SJSA1 (cell line): ENCODE measurements at regions not wholly inside any gene's neighbourhood (a gene's known extent, or its start where the extent isn't known, plus 50 kb on each side); places are given as distances from the start of the nearest gene placed in this dataset.
"Not testable (repeated sequence)": the region's sequence is repeated elsewhere in the genome, so short reads cannot be mapped to it uniquely, and the experiment has no call there.

Experiments
- DNase-seq, 2 experiments: peaks; one replicate each; pipeline ENCODE4 v3.0.0-alpha.2; 2015 to 2020; ENCODE audit warnings: low spot score in 2 of 2, low read depth in 1 of 2
- H3K27ac ChIP-seq: fragments of 250-450 bp; sonication (Bioruptor Pico); 2 replicates; pipeline ENCODE4 v1.5.1; 2020; ENCODE audit warnings: mild to moderate bottlenecking, moderate library complexity
- H3K27me3 ChIP-seq: fragments of 250-450 bp; sonication (Bioruptor Pico); replicated peaks from 2 replicates; pipeline ENCODE4 v1.5.1; 2020; ENCODE audit warnings: mild to moderate bottlenecking, moderate library complexity
- H3K36me3 ChIP-seq: fragments of 250-450 bp; sonication (Bioruptor Pico); 2 replicates; pipeline ENCODE4 v1.5.1; 2020; ENCODE audit warnings: mild to moderate bottlenecking
- H3K4me1 ChIP-seq: fragments of 250-450 bp; sonication (Bioruptor Pico); replicated peaks from 2 replicates; pipeline ENCODE4 v1.6.1; 2021; ENCODE audit warnings: mild to moderate bottlenecking
- H3K4me3 ChIP-seq: fragments of 250-450 bp; sonication (Bioruptor Pico); 2 replicates; pipeline ENCODE4 v1.5.1; 2020; ENCODE audit warnings: mild to moderate bottlenecking
- H3K9me3 ChIP-seq: fragments of 250-450 bp; sonication (Bioruptor Pico); replicated peaks from 2 replicates; pipeline ENCODE4 v1.5.1; 2020; ENCODE audit warnings: mild to moderate bottlenecking

GRCh38 chr18:14924226-14924625 lies 176.3 kb downstream of the ANKRD30B start:
- Histone ChIP-seq H3K36me3 (no peaks in the 10 kb centered on the region), H3K27ac (no peak overlapping the region), H3K4me1 (no peaks in the 10 kb centered on the region), H3K4me3 (no peak overlapping the region), H3K9me3 (0 out of 2 replicates have a peak, but pooled peaks cover 12% of the 10 kb centered on the region), H3K27me3 (no peaks in the 10 kb centered on the region)
- no peak for DNase-seq

- Histone ChIP-seq H3K9me3 (0 out of 2 replicates have a peak, but pooled peaks cover 5% of the 10 kb centered on the region), H3K4me1 (no peaks in the 10 kb centered on the region), H3K36me3 (no peaks in the 10 kb centered on the region), H3K27me3 (no peaks in the 10 kb centered on the region), H3K27ac (no peak overlapping the region), H3K4me3 (no peak overlapping the region)
- no peak for DNase-seq
Measured at GRCh38 chr18:14925281-14925709, 177.3 kb downstream of the ANKRD30B start.

GRCh38 chr18:14927701-14928100 lies 179.7 kb downstream of the ANKRD30B start:
- DNase-seq, result no peak
- no peaks in the 10 kb centered on the region for H3K36me3 ChIP-seq
- H3K27ac ChIP-seq, result no peak overlapping the region
- H3K9me3 ChIP-seq, result 0 out of 2 replicates have a peak, but pooled peaks cover 2% of the 10 kb centered on the region
- no peaks in the 10 kb centered on the region for H3K27me3 ChIP-seq
- H3K4me3 ChIP-seq, result no peak overlapping the region
- H3K4me1 ChIP-seq, result no peaks in the 10 kb centered on the region

- Histone ChIP-seq H3K4me3 (no peak overlapping the region), H3K27me3 (no peaks in the 10 kb centered on the region), H3K4me1 (no peaks in the 10 kb centered on the region), H3K27ac (no peak overlapping the region), H3K36me3 (no peaks in the 10 kb centered on the region), H3K9me3 (0 out of 2 replicates have a peak, but pooled peaks cover 2% of the 10 kb centered on the region)
- no peak for DNase-seq
Measured at GRCh38 chr18:14928396-14928795, 180.4 kb downstream of the ANKRD30B start.

- no peaks in the 10 kb centered on the region for H3K27me3 ChIP-seq
- H3K27ac ChIP-seq, result no peak overlapping the region
- no peak overlapping the region for H3K4me3 ChIP-seq
- no peaks in the 10 kb centered on the region; the same call in 1 of the 2 replicates for H3K9me3 ChIP-seq
- H3K36me3 ChIP-seq, result no peaks in the 10 kb centered on the region
- no peaks in the 10 kb centered on the region for H3K4me1 ChIP-seq
- no peak for DNase-seq
Measured at GRCh38 chr18:14930076-14930475, 182.1 kb downstream of the ANKRD30B start.

- Histone ChIP-seq H3K4me1 (no peaks in the 10 kb centered on the region), H3K27ac (no peak overlapping the region), H3K36me3 (no peaks in the 10 kb centered on the region), H3K27me3 (no peaks in the 10 kb centered on the region), H3K9me3 (no peaks in the 10 kb centered on the region; the same call in 1 of the 2 replicates), H3K4me3 (no peak overlapping the region)
- DNase-seq, result no peak
Measured at GRCh38 chr18:14930576-14930975, 182.6 kb downstream of the ANKRD30B start.

- Histone ChIP-seq H3K27me3 (no peaks in the 10 kb centered on the region), H3K4me3 (no peak overlapping the region), H3K9me3 (no peaks in the 10 kb centered on the region; the same call in 1 of the 2 replicates), H3K36me3 (no peaks in the 10 kb centered on the region), H3K4me1 (no peaks in the 10 kb centered on the region), H3K27ac (no peak overlapping the region)
- DNase-seq, result no peak
Measured at GRCh38 chr18:14933049-14933851, 185.3 kb downstream of the ANKRD30B start.

GRCh38 chr18:14933964-14934363 lies 186.0 kb downstream of the ANKRD30B start:
- H3K9me3 ChIP-seq, result no peaks in the 10 kb centered on the region; the same call in 1 of the 2 replicates
- no peaks in the 10 kb centered on the region for H3K36me3 ChIP-seq
- H3K4me3 ChIP-seq, result no peak overlapping the region
- H3K27me3 ChIP-seq, result no peaks in the 10 kb centered on the region
- no peaks in the 10 kb centered on the region for H3K4me1 ChIP-seq
- DNase-seq, result no peak
- H3K27ac ChIP-seq, result no peak overlapping the region

- H3K4me1 ChIP-seq, result no peaks in the 10 kb centered on the region
- H3K27me3 ChIP-seq, result no peaks in the 10 kb centered on the region
- H3K9me3 ChIP-seq, result no peaks in the 10 kb centered on the region; the same call in 1 of the 2 replicates
- H3K4me3 ChIP-seq, result no peak overlapping the region
- no peak for DNase-seq
- H3K27ac ChIP-seq, result no peak overlapping the region
- no peaks in the 10 kb centered on the region for H3K36me3 ChIP-seq
Measured at GRCh38 chr18:14935210-14935609, 187.2 kb downstream of the ANKRD30B start.

GRCh38 chr18:14936313-14936712 lies 188.3 kb downstream of the ANKRD30B start:
- H3K4me1 ChIP-seq, result no peaks in the 10 kb centered on the region
- DNase-seq, result no peak
- H3K36me3 ChIP-seq, result no peaks in the 10 kb centered on the region
- no peaks in the 10 kb centered on the region; the same call in 1 of the 2 replicates for H3K9me3 ChIP-seq
- H3K27ac ChIP-seq, result no peak overlapping the region
- no peaks in the 10 kb centered on the region for H3K27me3 ChIP-seq
- no peak overlapping the region for H3K4me3 ChIP-seq

- Histone ChIP-seq H3K36me3 (no peaks in the 10 kb centered on the region), H3K27me3 (no peaks in the 10 kb centered on the region), H3K27ac (no peak overlapping the region), H3K4me3 (no peak overlapping the region), H3K4me1 (no peaks in the 10 kb centered on the region), H3K9me3 (no peaks in the 10 kb centered on the region; the same call in 1 of the 2 replicates)
- no peak for DNase-seq
Measured at GRCh38 chr18:14937271-14937670, 189.3 kb downstream of the ANKRD30B start.

- Histone ChIP-seq H3K4me1 (no peaks in the 10 kb centered on the region), H3K9me3 (no peaks in the 10 kb centered on the region; the same call in 1 of the 2 replicates), H3K27ac (no peak overlapping the region), H3K27me3 (no peaks in the 10 kb centered on the region), H3K4me3 (no peak overlapping the region), H3K36me3 (no peaks in the 10 kb centered on the region)
- no peak for DNase-seq
Measured at GRCh38 chr18:14939141-14939540, 191.2 kb downstream of the ANKRD30B start.

- H3K9me3 ChIP-seq, H3K27me3 ChIP-seq, DNase-seq: not testable (repeated sequence)
Measured at GRCh38 chr18:14940106-14940505, 192.1 kb downstream of the ANKRD30B start.

GRCh38 chr18:14940735-14941134 lies 192.8 kb downstream of the ANKRD30B start:
- Histone ChIP-seq H3K4me1 (no peaks in the 10 kb centered on the region), H3K9me3 (no peaks in the 10 kb centered on the region), H3K4me3 (no peak overlapping the region), H3K36me3 (no peaks in the 10 kb centered on the region), H3K27ac (no peak overlapping the region), H3K27me3 (no peaks in the 10 kb centered on the region)
- no peak for DNase-seq

More at GRCh38 chr18:14940106-14940505, 192.1 kb downstream of the ANKRD30B start:
- H3K4me1 ChIP-seq, H3K4me3 ChIP-seq, H3K36me3 ChIP-seq, H3K27ac ChIP-seq: not testable (repeated sequence)
